Erythroblast (primary cell): ENCODE measurements at regions not wholly inside any gene's neighbourhood (a gene's known extent, or its start where the extent isn't known, plus 50 kb on each side); places are given as distances from the start of the nearest gene placed in this dataset.

Source experiments
- GATA1 ChIP-seq: IDR thresholded peaks from 2 replicates; pipeline ENCODE4 v1.6.1; 2011; ENCODE audit warnings: low read depth, mild to moderate bottlenecking, control low read depth, low read length, moderate library complexity
- POLR2A ChIP-seq: IDR thresholded peaks from 2 replicates; pipeline ENCODE4 v1.6.1; 2011; ENCODE audit warnings: mild to moderate bottlenecking, low read length

DNA sequence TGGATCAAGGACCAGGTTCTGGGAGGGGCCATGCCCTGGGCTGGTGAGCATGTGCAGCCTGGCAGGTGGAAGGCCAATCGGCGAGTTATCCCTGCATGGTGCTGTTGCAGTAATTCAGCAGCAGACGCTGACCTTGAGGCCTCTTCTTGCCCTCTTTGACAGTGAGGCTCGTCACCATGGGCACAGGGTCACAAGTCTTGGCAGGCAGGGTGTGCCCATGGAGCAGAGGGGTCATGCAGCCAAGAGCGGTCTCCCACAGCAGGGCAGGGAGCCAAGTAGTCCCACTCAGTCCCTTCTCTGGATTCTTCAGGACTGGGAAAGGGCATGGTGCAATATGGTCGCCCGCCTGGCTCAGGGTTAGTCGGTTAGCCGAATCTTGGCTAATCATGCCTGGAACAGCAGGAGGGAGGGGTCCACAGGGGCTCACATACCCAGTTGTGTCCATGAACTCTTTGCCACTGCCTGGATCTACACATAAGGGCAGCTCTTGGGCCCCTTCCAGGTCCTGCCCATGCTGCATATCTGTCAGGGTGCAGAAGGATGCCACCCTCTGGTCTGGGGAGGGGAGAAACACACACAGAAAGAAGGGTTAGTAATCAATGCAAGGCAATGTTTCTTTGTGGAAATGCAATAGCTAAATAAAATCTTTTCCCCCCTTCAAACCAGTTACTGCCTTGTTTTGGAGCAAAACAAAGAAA, 226.8 kb downstream of the SIPA1L2 start:
- TF ChIP-seq POLR2A (no peak), GATA1 (no peak)
